Natural killer cell treated with Interleukin-12 subunit alpha and Interleukin-12 subunit beta and Interleukin-15 and Interleukin-18, amount 100 ng/mL, for 72 hours (primary cell): ENCODE measurements at regions not wholly inside any gene's neighbourhood (a gene's known extent, or its start where the extent isn't known, plus 50 kb on each side); places are given as distances from the start of the nearest gene placed in this dataset.

Source experiments
- ATAC-seq, 2 donors: fragments of 150-1000 bp; cut with Tn5 transposase in 1 of 2; sonication (Bioruptor Pico), chemical (Tn5 transposase) in 1 of 2; 2 replicates each; pipeline ENCODE4 v1.10.0; 2021
- DNase-seq: peaks from one replicate; pipeline ENCODE4 v3.0.0; 2022; ENCODE audit warnings: low spot score
- H3K27ac Mint-ChIP-seq, 2 donors: 1 replicate in 1 of 2; 2 replicates in 1 of 2; pipeline ENCODE4 v1.8.0; 2022; ENCODE audit warnings: mixed read lengths in 2 of 2, mild to moderate bottlenecking in 1 of 2, moderate library complexity in 1 of 2
- H3K27me3 Mint-ChIP-seq, 2 donors: 1 replicate in 1 of 2; 2 replicates in 1 of 2; pipeline ENCODE4 v1.8.0; 2022; ENCODE audit warnings: mixed read lengths in 2 of 2
- H3K36me3 Mint-ChIP-seq: one replicate; pipeline ENCODE4 v1.8.0; 2022; ENCODE audit warnings: mixed read lengths
- H3K4me1 Mint-ChIP-seq, 2 donors: 1 replicate in 1 of 2; 2 replicates in 1 of 2; pipeline ENCODE4 v1.8.0; 2022; ENCODE audit warnings: low read depth in 2 of 2, mixed read lengths in 2 of 2, mild to moderate bottlenecking in 1 of 2
- H3K4me3 Mint-ChIP-seq: one replicate; pipeline ENCODE4 v1.8.0; 2022; ENCODE audit warnings: mixed read lengths
- H3K9me3 Mint-ChIP-seq: 2 replicates; pipeline ENCODE4 v1.8.0; 2022; ENCODE audit warnings: mixed read lengths

DNA sequence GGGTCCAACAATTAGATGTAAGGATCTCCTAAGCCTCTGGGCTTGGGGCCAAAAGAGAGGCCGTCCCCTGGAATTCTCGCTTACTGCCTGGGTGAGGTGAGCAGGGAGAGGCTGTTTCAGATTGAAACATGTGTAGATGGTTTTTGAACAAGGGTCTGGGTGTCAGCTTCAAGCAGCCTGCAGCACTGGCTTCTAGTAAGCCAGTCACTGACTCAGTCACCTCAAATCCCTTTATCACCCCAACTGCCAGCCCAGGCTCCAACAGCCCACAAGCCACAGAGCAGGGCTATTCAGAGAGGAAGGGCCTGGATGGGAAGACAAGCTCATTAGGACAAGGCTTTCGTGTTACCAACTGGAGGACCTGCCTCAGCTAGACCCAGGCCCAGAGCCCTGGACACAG is 180.2 kb downstream of the CCT6B start:
- Mint-ChIP-seq H3K36me3 (no peaks in the 10 kb centered on the region), H3K4me1 (no peaks in the 10 kb centered on the region), H3K27me3 (peaks cover 3 to 19% of the 10 kb centered on the region in 2 donors), H3K9me3 (no peaks in the 10 kb centered on the region), H3K27ac (no peak overlapping the region), H3K4me3 (no peak overlapping the region)
- ATAC-seq (no peak), DNase-seq (no peak)

DNA sequence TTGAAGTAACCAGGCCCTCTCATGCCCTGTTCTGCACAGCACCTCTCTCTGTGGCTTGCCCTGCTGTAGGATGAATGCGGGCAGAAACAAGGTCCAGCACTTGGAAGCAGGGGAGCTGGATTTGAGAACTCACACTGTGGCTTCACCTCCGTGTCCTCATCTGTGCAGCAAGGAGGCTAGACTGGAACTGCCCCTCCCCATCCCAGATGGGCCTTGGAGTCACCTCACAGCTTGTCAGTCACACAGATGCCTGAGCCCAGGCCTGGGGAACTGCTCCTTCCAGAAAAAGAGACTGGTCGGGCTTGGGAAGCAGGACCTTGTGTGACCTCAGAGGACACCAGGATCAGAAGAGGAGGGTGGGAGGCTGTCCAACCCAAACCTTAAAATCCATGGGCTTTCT is 180.8 kb downstream of the CCT6B start:
- H3K4me3 Mint-ChIP-seq, result no peak overlapping the region
- no peaks in the 10 kb centered on the region for H3K9me3 Mint-ChIP-seq
- H3K4me1 Mint-ChIP-seq, result no peaks in the 10 kb centered on the region
- no peak for ATAC-seq
- no peaks in the 10 kb centered on the region for H3K36me3 Mint-ChIP-seq
- no peak overlapping the region for H3K27ac Mint-ChIP-seq
- no peak for DNase-seq
- peaks cover 3 to 23% of the 10 kb centered on the region in 2 donors for H3K27me3 Mint-ChIP-seq

DNA sequence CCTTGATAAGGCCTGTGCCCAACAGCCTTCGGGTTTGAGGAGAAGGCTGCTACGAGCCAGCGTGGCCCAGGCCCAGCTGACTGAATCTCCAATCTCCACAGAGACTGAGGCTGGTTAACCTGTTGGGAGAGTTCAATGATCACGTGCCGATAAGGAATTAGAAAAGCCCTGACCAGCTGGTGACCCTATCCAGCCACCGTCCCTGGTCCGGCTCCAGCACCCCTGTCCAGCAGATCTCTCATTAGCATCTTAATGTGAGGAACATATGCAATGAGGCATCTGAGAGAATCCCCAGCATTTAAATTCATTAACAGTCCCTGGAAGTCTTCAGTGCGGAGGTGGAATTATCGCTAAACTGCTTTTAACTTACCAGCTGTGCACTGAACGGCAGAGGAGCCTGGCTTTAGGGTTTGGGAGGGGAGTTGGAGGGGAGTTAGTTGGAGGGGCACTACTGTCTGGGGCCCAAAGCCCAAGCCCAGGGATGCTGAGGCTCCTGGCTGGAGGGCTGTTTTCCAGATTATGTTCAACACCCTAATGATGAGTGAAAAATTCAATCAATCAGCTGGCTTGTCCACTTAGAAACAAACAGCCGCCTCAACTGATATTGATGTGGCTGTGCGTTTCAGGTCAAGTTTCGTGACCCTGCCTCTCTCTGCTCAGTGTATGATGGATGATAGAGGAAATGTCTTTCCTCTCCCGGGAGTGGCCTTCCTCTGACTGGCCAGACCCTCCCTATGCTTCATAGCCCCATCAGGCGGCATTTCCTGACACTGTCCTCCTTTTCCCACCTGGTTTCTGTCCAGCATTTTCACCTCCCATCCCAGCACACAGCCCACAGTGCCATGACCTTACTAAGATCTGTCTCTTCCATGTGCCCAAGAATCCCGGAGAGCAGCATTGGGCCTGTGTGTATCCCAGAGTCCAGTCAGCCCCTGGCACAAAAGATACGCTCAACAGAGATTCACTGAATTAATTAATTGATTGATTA is 184.5 kb downstream of the CCT6B start:
- DNase-seq, result no peak
- no peaks in the 10 kb centered on the region for H3K9me3 Mint-ChIP-seq
- H3K36me3 Mint-ChIP-seq, result no peaks in the 10 kb centered on the region
- H3K4me3 Mint-ChIP-seq, result no peak overlapping the region
- ATAC-seq, result no peak
- no peaks in the 10 kb centered on the region for H3K4me1 Mint-ChIP-seq
- peaks cover 5 to 40% of the 10 kb centered on the region in 2 donors for H3K27me3 Mint-ChIP-seq
- no peak overlapping the region for H3K27ac Mint-ChIP-seq

DNA sequence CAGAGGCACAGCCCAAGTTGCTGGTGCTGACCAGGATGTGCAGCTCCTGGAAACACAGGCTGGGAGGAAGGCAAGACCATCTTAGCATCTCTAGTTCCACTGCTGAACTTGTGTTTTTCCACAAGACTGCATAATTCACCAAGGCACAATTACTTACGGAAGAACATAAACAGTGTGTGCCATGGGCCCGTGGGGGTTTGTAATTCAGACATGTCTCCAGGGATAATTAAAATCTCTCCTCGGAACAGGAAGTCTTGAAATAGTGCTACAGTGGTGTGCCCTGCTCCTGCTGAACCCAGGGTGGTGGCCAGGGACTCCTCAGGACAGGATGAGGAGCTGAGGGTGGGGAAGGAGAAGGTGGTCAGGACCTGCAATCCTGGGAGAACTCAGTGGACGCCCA is 188.2 kb downstream of the CCT6B start:
- no peaks in the 10 kb centered on the region for H3K36me3 Mint-ChIP-seq
- H3K9me3 Mint-ChIP-seq, result no peaks in the 10 kb centered on the region
- H3K27ac Mint-ChIP-seq, result no peak overlapping the region
- peaks cover 8 to 50% of the 10 kb centered on the region in 2 donors for H3K27me3 Mint-ChIP-seq
- no peak overlapping the region for H3K4me3 Mint-ChIP-seq
- DNase-seq (no peak), ATAC-seq (no peak)
- no peaks in the 10 kb centered on the region for H3K4me1 Mint-ChIP-seq

DNA sequence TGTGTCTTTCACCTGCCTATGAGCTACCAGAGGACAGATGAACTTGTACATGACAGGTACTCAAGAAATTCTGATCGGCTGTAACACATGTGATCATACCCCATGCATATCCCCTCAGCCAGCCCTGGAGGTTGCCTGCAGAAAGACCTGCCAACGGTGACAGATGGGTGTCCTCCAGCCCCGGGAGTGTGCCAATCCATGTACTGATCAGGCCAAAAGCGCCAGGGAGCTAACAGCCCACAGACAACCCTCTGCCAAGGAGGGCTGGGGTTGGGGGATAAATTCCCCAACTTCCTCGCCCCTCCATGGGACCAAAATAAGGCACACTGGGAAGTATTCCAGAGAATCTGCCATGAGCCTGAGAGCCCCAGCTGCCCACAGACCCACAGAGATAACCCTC is 189.4 kb downstream of the CCT6B start:
- Mint-ChIP-seq H3K9me3 (no peaks in the 10 kb centered on the region), H3K36me3 (no peaks in the 10 kb centered on the region), H3K4me1 (no peaks in the 10 kb centered on the region), H3K27me3 (peaks cover 8 to 46% of the 10 kb centered on the region in 2 donors), H3K27ac (no peak overlapping the region), H3K4me3 (no peak overlapping the region)
- DNase-seq (no peak), ATAC-seq (no peak)

DNA sequence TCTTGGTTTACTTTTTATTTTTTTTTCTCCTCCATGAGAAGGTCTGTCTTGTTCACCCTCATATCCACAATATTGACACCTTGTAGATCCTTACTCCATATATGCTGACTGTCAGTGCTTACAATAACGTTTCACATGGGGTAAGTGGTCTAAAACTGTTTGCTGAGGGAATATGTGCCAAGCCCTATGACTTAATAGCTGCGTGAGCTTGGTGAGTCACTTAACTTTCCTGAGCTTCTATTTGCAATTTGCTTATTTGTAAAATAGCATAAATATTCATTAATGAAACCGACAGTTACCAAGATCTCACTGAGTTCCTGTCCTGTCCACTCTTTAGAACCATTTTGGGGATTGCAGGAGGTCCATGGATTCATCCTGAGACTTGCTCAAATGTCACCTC is 190.7 kb downstream of the CCT6B start:
- ATAC-seq (no peak), DNase-seq (no peak)
- Mint-ChIP-seq H3K9me3 (no peaks in the 10 kb centered on the region), H3K27ac (no peak overlapping the region), H3K27me3 (peaks cover 8 to 38% of the 10 kb centered on the region in 2 donors), H3K4me3 (no peak overlapping the region), H3K36me3 (no peaks in the 10 kb centered on the region), H3K4me1 (no peaks in the 10 kb centered on the region)

DNA sequence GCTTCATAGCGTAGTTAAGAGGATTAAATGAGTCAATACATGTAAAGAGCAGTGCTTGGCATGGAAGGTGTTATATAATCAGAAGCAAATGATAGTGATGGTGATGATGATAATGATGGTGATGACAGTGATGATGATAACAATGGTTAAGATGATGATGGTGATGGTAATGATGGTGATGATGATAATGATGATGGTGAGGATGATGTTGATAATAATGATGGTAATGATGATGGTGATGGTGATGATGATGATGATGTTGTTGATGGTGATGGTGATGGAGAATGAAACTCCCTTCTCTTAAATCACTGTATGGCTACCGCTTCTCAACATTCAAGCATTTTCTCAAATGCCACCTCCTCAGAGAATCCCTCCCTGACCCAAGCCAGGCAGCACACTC is 190.5 kb downstream of the TMEM132E start:
- DNase-seq (no peak), ATAC-seq (no peak)
- Mint-ChIP-seq H3K36me3 (no peaks in the 10 kb centered on the region), H3K4me1 (no peaks in the 10 kb centered on the region), H3K27me3 (peaks cover 6 to 38% of the 10 kb centered on the region in 2 donors), H3K27ac (no peak overlapping the region), H3K9me3 (no peaks in the 10 kb centered on the region), H3K4me3 (no peak overlapping the region)

DNA sequence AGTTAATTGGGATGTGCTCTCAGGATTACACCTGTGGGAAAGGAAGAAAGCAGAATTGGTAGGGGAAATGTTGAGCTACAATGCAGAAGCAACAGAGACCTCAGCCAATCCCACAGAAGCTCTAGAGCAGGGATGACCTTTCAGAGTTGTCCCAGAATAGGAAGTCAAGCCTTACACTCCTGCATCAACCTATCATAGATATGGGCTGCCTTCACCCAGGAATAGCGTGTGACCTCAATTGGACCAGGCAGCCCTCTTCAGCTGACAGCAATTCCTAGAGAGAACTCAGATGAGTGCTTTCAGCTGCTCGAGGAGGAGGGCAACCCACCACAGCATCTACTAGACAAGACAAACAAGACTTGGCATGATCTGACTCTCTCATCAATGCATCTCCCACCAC is 189.7 kb downstream of the TMEM132E start:
- no peak overlapping the region for H3K27ac Mint-ChIP-seq
- H3K36me3 Mint-ChIP-seq, result no peaks in the 10 kb centered on the region
- peaks cover 8 to 38% of the 10 kb centered on the region in 2 donors for H3K27me3 Mint-ChIP-seq
- DNase-seq (no peak), ATAC-seq (no peak)
- H3K9me3 Mint-ChIP-seq, result no peaks in the 10 kb centered on the region
- H3K4me1 Mint-ChIP-seq, result no peaks in the 10 kb centered on the region
- H3K4me3 Mint-ChIP-seq, result no peak overlapping the region

DNA sequence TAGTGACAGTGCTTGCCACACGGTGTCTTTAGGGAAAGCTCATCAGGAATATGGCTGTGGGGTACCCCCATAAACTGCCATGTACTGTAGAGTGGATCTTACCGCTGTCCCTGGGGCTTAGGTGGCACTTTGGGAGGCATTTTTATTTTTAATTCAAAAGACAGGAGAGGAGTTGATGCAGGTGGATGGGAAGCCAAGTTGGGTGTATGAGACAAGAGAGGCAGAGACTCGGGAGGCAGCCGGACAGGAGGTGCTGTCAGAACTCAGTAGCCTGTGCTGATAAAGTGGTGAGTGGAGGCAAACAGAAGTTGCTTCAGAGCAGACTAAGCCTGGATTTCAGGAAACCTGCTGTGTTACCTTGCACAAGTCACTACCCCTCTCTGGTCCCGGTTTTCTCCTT is 185.9 kb downstream of the TMEM132E start:
- H3K9me3 Mint-ChIP-seq, result no peaks in the 10 kb centered on the region
- no peak for ATAC-seq
- no peak for DNase-seq
- no peaks in the 10 kb centered on the region for H3K4me1 Mint-ChIP-seq
- no peak overlapping the region for H3K4me3 Mint-ChIP-seq
- no peaks in the 10 kb centered on the region for H3K36me3 Mint-ChIP-seq
- H3K27ac Mint-ChIP-seq, result no peak overlapping the region
- H3K27me3 Mint-ChIP-seq, result peaks cover 27 to 41% of the 10 kb centered on the region in 2 donors

DNA sequence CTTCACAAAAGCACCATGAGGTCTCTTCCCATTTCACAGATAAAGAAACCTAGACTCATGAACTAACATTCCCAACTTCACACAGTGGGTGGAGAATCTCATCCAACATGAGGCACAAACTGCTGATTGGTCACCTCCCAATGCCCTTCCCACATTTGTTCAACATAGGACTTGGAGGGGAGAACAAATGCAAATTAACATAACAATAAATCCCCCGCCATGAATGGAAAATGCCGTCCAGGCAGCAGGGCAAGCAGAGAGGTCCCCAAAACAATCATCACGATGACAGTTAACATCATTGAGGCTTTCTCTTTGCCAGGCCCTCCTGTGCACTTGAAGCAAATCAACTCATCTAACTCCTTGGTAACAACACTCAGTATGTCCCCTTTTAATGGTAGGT is 185.3 kb downstream of the TMEM132E start:
- peaks cover 27 to 36% of the 10 kb centered on the region in 2 donors for H3K27me3 Mint-ChIP-seq
- H3K9me3 Mint-ChIP-seq, result no peaks in the 10 kb centered on the region
- H3K27ac Mint-ChIP-seq, result no peak overlapping the region
- H3K4me1 Mint-ChIP-seq, result no peaks in the 10 kb centered on the region
- ATAC-seq (no peak), DNase-seq (no peak)
- H3K4me3 Mint-ChIP-seq, result no peak overlapping the region
- H3K36me3 Mint-ChIP-seq, result no peaks in the 10 kb centered on the region

DNA sequence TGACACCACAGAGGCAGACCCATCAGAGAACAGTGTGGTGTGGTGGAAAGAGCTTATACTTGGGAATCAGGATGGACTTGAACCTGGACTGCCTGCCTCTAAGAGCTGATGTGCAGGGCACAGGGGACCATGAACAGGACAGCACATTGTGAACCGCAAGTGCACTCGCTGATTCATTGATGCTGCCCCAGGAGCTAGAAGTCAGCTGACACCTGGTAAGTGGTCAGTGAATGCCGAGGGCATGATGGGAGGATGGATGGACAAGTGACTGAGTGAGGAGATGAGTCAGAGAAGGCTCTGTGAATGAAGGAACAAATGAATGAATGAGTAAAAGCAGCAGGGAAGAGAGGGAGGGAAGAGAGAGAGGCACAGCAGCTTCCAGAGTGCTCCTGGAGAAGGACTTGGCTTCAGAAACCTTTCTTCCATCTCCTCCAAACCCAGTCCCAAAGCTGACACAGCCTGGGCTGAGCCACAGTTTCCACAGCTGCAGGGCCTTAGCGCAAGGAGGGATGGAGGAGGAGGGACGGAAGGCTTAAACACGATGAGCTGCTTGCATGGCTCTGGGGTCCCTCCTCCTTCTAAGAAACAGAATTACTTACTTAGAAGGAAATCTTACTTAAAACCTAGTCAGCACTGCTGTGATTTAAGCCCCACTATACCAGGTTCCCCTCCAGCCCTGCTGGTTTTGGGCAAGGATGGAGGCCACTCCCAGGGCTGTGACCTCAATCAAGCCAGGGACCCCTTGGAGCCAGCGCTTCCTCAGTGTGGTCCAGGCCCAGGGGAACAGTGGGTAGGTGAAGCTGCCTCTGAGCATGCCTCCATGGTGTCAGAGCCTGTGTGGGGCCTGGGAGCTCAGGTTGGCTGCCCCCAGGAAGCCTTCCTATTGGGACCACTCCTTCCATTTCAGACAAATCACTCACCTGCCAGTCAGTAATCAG is 184.6 kb downstream of the TMEM132E start:
- DNase-seq (no peak), ATAC-seq (no peak)
- H3K9me3 Mint-ChIP-seq, result no peaks in the 10 kb centered on the region
- H3K4me3 Mint-ChIP-seq, result no peak overlapping the region
- no peaks in the 10 kb centered on the region for H3K36me3 Mint-ChIP-seq
- no peak overlapping the region for H3K27ac Mint-ChIP-seq
- H3K27me3 Mint-ChIP-seq, result peaks cover 28 to 34% of the 10 kb centered on the region in 2 donors
- H3K4me1 Mint-ChIP-seq, result no peaks in the 10 kb centered on the region

DNA sequence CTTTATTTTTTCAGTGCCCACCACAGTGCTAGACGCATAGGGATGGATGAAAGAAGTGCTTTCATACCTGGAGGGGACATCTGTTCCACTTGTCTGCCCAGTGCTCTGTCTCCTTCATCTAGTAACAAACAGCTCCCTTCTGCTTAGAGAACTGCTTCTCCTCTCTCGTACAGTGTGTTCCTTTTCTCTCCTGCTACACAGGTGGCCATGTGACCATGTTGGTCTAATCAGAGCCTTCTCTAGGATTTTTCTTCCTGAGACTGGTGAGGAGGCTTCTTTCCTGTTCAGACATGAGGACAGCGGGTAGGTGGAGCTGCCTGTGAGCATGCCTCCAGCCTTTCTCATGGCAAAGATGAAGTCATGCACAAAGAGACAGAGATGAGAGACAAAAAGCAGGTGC is 182.7 kb downstream of the TMEM132E start:
- Mint-ChIP-seq H3K4me3 (no peak overlapping the region), H3K9me3 (no peaks in the 10 kb centered on the region), H3K36me3 (no peaks in the 10 kb centered on the region), H3K4me1 (peaks cover 0 to 5% of the 10 kb centered on the region in 2 donors), H3K27ac (no peak overlapping the region), H3K27me3 (peaks cover 27 to 29% of the 10 kb centered on the region in 2 donors)
- ATAC-seq (no peak), DNase-seq (no peak)

DNA sequence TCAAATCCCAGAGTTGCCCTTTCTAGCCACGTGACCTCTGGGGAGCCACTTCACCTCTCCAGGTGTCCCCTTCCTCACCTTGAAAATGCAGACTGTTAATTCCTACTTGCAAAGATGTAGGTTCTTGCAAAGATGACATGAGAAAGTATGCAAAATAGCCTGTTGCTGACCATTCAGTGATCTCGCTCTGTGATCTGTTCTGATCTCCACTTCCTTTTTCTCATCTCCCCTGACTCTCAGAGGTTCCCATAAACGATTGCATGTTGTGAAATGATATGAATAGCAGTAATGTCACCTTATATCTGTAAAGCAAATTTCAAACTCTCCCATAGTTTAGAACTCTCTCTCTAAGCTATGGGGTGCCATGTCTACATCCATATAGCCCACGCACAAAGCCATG is 182.3 kb downstream of the TMEM132E start:
- ATAC-seq (no peak), DNase-seq (no peak)
- H3K4me1 Mint-ChIP-seq, result peaks cover 0 to 5% of the 10 kb centered on the region in 2 donors
- peaks cover 27 to 29% of the 10 kb centered on the region in 2 donors for H3K27me3 Mint-ChIP-seq
- H3K4me3 Mint-ChIP-seq, result no peak overlapping the region
- no peaks in the 10 kb centered on the region for H3K36me3 Mint-ChIP-seq
- H3K27ac Mint-ChIP-seq, result no peak overlapping the region
- no peaks in the 10 kb centered on the region for H3K9me3 Mint-ChIP-seq
